NCI-H1436 (cell line): ENCODE measurements at regions not wholly inside any gene's neighbourhood (a gene's known extent, or its start where the extent isn't known, plus 50 kb on each side); places are given as distances from the start of the nearest gene placed in this dataset.
"Not testable (repeated sequence)": the region's sequence is repeated elsewhere in the genome, so short reads cannot be mapped to it uniquely, and the experiment has no call there.

ENCODE experiments used
- DNase-seq: peaks from one replicate; lab custom pipeline; 2025; lab: John Stamatoyannopoulos, UW

DNA sequence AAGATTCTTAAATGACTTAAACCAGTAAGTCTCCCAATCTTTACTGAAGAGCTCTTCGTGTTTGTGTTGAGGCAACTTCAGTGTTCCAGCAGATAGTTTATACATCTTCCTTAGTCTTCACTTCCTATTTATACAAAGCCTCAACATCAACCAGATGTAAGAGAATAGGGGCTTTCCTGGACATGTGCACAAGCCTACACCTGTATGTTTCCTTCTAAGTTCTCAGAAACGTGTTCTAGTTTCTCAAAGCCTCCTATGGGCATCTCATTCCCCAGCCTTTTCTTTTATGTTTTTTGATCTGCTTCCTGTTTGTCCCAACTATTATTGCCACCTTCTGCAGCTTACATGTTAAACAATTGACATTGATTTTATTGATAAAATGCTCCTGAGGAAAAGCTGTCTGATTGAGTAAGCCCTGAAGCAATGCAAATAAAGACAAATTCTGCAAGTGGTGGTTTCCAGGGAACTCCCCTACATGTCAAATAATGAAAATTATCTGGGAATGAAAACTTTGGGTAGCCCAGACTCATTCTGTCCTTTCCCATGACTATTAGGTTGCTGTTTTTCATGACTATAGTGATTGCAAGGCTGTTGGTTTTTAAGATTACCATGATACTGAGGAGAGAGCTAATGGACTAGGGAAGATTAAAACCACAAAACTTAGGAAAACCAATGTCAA, 663.3 kb upstream of the ACVR2A start:
- DNase-seq = no peak

DNA sequence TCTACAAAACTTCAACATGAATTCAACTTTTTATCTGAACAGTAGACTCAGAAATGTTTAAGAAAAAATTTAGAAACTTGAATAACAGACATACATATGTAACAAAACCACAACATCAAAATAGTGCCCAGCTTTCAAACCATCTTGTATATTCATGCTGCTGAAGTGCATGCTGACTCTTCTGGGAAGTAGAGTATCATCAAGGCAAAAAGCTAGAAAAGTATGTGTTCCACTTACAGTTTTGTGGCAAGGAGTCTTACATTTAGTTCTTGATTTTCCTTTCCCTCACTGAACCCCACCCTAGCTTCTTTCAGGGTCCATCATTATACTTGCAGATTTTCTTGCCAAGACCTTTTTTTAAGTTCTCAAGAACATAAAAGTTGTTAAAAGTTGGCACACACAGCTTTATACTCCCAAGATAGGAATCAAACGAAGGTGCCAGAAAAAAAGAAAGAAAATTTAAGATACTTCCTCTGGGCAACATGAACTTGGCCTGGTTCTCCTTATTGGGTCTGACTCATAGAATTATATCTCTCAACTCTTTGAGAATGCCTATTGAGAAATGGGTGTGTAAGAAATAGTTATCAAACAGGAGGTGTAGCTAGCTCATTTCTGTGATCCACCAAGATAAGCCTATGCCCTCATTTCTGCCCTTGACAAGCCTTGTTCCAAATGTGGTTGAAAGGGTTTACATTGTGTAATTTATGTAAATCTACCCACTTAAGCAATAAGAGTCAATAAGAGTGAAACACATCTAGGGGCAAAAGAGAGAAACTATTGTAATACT, 667.6 kb upstream of the ACVR2A start:
- DNase-seq = no peak

DNA sequence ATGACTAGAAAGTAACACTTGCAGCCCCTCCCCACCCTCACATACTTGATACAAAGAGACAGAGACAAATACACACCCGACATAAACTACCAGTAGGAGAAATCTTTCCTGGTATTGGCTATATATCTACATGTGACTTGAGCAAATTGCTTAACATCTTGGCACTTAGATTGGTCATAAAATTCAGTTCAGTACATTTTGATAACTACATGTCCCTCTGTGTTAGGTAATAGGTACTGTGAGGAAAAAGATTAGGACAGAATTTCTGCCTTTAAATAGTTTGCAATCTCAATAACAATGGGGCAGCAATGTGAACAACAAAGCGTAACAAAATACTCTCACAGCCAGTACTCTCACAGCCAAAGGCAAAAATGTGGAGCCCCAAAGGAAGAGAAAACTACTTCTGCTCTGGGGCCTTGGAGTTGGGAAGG, 670.0 kb upstream of the ACVR2A start:
- DNase-seq = no peak

DNA sequence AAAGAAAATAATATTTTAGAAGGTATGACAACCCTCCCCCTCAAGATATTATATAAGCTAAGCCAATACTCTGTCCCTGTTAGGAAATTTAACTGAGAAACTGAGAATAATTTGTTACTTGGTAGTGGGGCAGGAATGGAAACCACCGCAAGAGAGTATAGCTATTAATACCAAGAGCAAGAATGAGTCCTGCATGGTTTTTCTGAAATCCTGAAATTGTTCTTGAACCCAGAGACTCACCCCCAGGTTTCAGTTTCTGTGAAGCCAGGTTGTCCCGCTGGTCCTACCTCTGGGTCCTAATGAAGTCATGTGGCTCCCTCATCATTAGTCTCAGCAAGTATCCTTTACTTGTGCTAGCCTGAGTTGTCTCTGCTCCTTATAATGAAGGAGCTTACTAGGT, 671.0 kb upstream of the ACVR2A start:
- no peak for DNase-seq

DNA sequence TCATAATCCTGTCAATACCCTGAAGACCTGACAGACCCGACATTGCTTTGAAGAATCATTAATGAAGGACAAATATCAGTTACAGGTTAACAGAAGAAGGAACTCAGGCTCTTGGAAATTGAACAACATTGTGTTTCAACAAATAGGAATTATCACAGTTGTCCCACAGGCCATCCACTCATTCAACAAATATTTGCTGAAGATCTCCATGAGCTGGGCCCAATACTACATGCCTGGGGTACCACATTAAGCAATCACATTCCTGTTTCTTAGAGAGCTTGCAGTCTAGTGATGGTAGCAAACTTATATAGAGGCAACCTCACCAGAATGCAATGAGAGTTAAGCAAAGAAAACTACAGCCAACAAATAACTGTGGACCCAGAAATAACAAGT, 671.6 kb upstream of the ACVR2A start:
- DNase-seq = no peak

DNA sequence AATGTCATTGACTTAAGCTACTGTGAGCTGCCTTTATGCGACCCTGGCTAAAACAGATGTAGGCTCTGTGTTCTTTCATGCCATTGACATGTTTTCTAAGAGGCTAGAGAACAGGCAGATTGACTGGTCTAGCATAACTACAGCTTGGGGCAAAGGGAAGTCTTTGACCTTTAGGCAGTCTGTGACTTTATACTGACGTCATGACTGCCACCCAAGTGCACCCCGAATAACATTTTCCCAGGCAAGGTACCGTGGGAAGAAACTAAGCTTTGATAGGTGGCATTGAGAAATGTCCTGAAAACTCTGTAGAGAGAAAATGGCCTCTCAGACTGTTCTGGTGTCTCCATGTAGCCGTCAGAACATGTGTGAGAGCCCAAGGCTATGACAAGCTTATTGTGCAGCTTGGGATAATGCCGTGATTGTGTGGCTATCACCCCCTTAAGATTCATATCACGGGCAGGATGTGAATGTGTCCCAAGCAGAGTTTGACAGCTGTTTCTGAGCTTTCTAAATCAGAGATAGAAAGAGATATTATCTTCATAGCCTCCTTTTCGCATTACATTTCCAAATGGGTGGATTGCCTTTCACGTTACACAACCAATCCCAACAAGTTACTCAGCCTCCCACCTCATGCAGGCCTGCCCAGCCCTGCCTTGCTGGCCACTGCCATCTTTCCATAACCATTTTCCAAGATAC, 672.2 kb upstream of the ACVR2A start:
- no peak for DNase-seq

DNA sequence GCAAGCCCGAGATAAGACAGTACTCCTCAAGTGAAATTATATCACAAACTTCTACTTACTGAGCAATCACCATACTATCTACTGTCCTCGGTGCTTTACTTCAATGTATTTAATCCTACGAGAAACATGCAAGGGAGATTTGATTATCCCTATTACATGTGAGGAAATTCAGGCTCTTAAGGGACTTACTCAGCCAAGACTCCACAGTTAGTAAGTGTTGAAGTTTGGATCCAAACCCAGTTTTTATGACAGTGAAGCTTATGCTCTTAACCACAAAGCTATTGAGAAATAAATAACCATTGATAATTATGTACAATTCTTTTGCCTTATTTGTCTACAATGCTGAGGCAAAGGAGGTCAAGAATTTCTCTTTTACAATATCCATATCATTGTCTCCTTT, 672.9 kb upstream of the ACVR2A start:
- no peak for DNase-seq

DNA sequence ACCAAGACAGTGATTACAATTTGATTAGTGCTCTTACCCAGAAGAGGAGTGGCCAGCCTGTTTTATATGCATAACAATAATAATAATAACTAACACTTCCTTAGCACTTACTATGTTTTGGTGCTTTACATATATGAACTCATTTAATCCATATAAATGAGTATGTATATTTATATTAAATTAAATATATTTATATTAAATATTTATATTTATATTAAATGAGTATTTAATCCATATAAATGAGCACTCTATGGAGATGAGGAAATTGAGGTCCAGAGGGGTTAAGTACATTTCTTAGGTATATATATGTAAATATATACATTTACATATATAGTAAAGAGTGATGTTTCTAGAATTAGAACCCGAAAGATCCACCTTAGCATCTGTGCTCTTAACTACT, 673.9 kb upstream of the ACVR2A start:
- no peak for DNase-seq

DNA sequence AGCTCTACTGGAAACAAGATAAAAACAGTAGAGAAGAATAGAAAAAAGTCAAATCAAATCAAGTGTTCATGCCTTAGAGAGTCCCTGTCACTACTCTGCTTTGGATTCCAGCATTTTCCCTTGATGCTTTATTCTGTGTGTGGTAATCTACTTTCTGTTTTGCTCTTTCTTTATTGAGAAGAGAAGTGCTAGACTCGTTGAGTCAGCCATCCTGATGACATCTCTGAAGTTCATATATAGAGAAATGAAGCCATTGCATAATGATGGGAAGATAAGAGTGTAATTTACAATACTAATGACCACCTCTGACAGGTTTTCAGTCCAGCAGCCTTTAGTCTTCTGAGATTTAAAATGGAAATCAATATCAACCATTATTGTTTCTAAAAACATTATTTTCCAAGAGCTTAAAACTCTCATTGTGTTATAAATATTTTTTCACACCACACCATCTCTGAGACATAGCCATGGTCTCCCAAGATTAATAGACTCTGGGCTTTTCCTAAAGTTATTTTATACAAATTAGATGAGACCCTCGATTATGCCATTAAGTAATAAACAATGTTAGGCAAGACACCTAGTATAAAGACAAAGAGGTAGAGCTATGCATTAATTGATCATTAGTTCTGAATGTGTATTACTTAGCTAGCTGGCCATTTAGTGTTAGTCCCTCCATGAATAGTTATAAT, 679.0 kb upstream of the ACVR2A start:
- no peak for DNase-seq

DNA sequence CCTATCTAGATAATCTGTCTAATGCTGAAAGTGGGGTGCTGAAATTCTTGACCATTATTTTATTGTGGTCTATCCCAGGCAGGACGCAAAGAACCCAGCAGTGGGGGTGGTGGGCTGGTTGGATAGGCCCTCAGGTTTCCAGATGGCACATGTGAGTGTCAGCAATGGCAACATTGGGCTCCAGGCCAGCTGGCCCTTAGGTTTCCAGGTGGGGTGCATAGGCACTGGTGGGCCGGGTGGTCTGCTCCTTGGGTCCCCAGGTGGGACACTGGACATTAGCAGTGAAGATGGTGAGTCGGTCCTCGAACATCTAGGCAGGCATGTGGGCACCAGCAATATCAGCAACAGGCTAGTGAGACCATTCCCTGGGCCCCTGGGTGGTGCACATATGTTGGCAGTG, 680.3 kb upstream of the ACVR2A start:
- no peak for DNase-seq

DNA sequence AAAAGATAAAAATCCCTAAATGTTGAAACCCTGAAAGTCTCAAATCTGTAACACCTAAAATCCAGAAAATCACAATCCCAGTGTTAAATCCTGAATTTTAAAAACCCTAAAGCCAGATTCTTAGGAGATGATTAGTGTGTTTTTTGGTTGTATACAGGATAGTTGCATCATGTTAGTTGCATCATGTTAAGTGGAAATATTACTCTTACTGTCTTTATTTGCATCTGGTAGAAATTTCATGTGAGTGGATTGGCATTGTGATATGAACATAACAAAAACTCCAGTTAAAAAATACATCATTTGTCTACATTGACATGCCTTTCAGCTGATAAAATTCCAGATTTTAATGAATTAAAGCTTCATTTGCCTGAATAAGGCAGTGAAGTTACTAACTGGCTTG, 683.1 kb upstream of the ACVR2A start:
- DNase-seq = no peak

DNA sequence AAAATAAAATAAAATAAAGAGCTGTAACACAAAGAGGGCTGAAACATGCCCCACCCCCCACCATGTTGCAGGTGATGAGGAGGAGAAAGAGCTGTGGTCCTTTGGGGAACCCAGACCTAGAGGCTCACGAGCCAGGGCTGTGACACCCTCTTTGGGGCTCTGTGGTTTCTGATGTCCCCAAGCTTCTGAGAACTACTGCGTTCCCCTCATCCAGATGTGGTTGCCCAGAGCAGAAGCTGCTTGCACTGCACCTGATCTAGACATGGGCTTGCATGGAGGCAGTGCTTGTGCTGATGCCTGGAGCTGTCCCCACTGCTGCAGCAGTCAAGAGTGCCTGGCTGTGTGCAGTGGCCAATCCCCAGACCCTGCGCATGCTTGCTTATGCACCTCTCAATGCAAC, 687.9 kb upstream of the ACVR2A start:
- DNase-seq = no peak

DNA sequence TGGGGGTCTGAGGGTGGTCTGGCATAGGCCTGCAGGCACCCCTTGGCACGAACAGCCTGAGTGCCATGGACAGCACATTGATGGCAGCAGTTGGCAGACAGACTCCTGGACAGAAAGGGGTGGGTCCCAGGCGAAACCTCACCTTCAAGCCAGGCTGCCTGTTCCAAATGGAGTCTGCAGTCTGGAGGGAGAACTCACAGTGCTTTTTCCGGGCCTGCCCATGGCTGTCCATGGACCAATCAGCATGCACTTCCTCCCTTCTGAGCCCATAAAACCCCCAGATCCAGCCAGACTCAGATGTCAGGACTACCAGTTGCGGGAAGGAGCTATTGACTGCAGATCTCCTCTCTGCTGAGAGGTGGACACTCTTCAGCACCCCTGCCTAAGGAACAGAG, 694.6 kb upstream of the ACVR2A start:
- no peak for DNase-seq

DNA sequence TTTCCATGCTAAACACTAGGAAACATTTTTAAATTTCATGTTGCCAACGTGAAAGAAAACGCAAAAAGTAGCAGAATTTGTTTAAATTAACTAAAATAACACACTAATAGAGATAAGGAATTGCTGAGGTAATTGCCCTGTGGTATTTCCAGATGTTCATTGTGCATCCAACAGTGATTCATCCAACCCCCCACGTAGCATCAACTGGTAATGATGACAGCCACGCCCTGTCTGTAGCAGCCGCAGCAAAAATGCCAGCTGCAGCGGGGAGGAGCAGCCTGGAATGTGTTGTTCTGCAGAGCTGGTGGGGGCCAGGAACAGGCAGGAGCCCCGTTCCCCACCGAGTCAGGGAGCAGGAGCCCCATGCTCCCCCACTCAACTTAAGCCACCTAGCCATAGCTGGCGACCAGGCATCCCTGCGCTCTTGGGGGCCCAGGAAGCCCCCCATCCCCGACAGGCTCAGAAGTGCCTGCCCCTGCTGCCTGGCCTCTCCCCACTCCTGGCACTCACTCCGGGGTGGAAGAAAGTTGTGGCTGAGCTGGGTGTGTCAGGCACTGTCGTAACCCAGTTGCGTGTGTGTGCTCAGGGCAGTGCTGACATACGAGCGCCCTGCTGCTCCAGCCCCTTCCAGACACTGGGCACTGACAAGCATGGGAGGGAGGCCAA, 695.1 kb upstream of the ACVR2A start:
- no peak for DNase-seq

DNA sequence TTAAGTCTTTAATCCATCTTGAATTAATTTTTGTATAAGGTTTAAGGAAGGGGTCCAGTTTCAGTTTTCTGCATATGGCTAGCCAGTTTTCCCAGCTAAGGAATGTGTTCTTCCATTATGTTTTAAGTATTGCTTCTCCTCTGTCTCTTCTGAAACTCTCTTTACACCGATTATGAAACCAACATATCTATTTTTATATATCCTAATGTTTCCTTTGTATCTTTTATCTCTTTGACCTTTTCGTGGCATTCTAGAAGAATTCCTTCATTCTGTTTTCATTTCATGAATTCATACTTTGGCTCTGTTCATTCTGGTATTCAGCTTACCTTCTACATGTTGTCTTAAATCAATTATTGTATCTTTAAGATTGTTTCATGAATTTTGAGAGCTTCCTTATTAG, 697.0 kb upstream of the ACVR2A start:
- no peak for DNase-seq

DNA sequence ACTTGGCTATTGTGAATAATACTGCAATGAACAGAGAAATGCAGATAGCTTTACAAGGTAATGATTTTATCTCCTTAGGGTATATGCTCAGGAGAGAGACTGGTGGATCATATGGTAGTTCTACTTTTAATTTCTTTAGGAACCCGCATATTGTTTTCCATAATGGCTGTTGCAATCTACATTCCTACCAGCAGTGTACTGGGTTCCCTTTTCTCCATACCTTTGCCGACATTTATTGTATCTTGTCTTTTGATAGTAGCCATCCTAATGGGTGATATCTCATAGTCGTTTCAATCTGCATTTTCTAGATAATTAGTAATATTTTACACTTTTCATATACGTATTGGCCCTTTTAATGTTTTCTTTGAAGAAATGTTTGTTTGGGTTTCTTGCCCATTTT, 702.9 kb upstream of the ACVR2A start:
- no peak for DNase-seq

DNA sequence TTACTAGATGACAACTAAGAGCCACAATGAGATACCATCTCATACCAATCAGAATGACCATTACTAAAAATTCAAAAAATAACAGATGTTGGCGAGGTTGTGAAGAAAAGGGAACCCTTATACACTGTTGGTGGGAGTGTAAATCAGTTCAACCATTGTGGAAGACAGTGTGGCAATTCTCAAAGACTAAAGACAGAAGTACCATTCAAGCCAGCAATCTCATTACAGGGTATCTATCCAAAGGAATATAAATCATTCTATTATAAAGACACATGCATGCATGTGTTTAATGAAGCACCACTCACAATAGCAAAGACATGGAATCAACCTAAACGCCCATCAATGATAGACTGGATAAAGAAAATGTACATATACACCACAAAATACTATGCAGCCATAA, 705.1 kb upstream of the ACVR2A start:
- DNase-seq = not testable (repeated sequence)

DNA sequence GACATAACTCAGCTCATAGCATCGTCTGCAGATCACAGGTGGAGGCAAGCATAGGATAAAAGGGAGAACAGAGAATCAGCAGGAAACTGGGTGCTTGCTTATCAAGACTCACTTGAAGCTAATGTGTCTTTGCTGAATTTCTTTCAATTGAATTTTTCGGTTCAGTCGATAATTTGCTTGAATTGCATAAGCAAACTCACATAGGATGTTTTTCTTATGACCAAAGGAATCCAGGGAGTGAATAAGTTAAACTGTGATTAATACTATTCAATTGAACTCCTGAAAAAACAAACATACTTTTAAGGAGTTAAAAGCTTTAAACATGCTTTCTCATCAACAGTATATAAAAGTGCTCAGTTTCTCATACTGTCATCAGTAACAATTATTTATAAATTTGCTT, 707.1 kb upstream of the ACVR2A start:
- no peak for DNase-seq

DNA sequence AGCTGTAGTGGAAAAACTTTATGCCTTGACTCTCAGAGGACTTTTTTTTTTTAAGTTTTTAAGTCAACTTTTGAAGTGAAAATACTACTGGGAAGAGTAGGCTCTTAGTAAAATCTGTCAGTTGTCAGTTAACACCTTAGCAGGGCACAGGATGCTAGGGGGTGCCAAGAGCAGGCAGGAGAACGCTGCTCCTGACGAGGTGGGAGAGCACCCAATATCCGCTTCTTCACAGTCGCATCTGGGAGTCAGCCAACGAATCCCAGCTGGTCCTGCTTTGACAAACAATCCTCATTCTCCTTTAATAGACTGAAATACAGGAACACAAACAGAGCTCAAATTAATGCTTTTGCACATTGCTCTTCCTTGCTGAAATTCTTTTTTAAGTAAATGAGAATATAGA, 709.5 kb upstream of the ACVR2A start:
- DNase-seq = no peak

DNA sequence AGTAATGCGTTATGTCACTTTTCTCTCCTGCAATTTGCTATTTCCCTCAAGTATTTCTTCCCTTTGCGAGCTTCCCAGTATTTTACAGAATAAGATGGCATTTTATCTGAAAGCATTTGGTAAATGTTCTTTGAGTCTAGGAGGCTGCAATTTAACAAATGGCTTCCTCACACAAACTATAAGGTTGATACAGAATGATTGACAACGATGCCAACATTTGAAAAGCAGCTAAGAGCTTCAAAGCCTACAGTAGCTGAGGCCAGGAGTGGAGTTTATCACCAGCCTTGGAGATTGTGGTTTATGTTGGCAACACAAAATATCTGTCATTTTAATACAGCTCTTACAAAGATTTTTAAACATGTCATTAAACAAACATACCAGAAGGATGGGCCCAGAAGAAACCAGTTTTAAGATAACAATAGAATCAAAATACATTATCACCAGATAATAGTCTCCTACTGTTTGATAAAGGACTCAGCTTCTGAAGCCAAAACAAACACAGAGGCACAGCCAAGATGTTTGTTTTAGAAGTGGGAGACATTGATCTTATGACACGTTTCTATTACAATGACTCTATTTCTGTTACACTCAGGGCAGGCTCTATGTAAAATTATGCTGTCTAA, 711.4 kb upstream of the ACVR2A start:
- DNase-seq = no peak

DNA sequence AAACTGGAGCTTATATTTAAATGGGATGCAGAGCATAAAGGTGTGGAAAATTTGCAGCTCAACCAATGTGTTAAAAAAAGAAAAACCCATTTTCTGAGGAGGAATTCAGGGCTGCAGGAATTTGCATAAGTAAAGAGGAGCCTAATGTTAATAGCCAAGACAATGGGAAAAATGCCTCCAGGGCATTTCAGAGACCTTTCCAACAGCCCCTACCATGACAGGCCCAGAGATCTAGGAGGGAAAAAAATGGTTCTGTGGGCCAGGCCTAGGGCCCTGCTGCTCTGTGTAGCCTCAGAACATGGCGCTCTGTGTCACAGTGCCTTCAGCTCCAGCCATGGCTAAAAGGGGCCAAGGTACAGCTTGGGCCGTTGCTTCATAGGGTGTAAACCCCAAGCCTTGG, 719.7 kb upstream of the ACVR2A start:
- no peak for DNase-seq

DNA sequence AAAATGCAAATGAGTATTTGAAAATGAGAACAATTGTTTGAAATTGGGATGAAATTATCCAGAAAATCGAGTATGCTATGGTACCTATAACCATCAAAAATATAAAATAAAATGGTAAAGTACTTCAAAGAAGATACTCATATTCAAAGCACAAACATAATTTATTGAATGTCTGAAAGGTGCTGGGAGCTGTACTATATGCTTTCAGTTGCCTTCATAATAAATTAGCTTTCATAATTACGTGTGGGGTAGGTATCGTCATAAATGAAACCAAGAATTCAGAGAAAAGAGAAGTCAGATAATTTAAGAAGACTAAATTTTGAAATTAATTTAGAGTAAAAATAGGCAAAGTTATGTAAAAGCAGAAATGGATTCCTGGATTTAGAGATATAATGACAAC, 721.9 kb upstream of the ACVR2A start:
- no peak for DNase-seq
